ENCODE measurements at regions not wholly inside any gene's neighbourhood (a gene's known extent, or its start where the extent isn't known, plus 50 kb on each side); places are given as distances from the start of the nearest gene placed in this dataset.
"Not testable (repeated sequence)": the region's sequence is repeated elsewhere in the genome, so short reads cannot be mapped to it uniquely, and the experiment has no call there.

- no peak for DNase-seq
Observed at GRCh38 chr6:8175046-8175777, 72.9 kb upstream of the EEF1E1 start.

GRCh38 chr6:8174571-8174970 is 72.2 kb upstream of the EEF1E1 start:
- DNase-seq = no peak

- no peak for DNase-seq
Observed at GRCh38 chr6:8172530-8172929, 70.2 kb upstream of the EEF1E1 start.

GRCh38 chr6:8170754-8171153 is 68.4 kb upstream of the EEF1E1 start:
- DNase-seq = no peak

GRCh38 chr6:8170245-8170644 is 67.9 kb upstream of the EEF1E1 start:
- DNase-seq = no peak

GRCh38 chr6:8166156-8166555 is 63.8 kb upstream of the EEF1E1 start:
- no peak for DNase-seq

GRCh38 chr6:8165008-8165407 is 62.7 kb upstream of the EEF1E1 start:
- DNase-seq = not testable (repeated sequence)

GRCh38 chr6:8164281-8164680 is 61.9 kb upstream of the EEF1E1 start:
- not testable (repeated sequence) for DNase-seq

- no peak for DNase-seq
Observed at GRCh38 chr6:8159966-8160365, 57.6 kb upstream of the EEF1E1 start.

- DNase-seq = no peak
Observed at GRCh38 chr6:8157839-8158238, 55.5 kb upstream of the EEF1E1 start.

- DNase-seq = no peak
Observed at GRCh38 chr6:8155259-8156012, 53.1 kb upstream of the EEF1E1 start.

Data from activated effector memory CD4-positive, alpha-beta T cell treated with anti-CD3 and anti-CD28 coated beads, Interleukin-2, amount 50 U/mL, for 16 hours (primary cell).